A549 (cell line): ENCODE measurements at regions not wholly inside any gene's neighbourhood (a gene's known extent, or its start where the extent isn't known, plus 50 kb on each side); places are given as distances from the start of the nearest gene placed in this dataset.
"Not testable (repeated sequence)": the region's sequence is repeated elsewhere in the genome, so short reads cannot be mapped to it uniquely, and the experiment has no call there.

ENCODE experiments used
- ATAC-seq, 2 experiments: fragments of 200-7000 bp in 1 of 2; fragments of >200 bp in 1 of 2; cut with Nextera tagmentation in 1 of 2; cut with Tn5 transposase in 1 of 2; 3 replicates each; pipeline versions ENCODE4 v1.8.0 to v1.9.1; 2018 to 2020; ENCODE audit warnings: mild to moderate bottlenecking in 1 of 2, moderate library complexity in 1 of 2
- CTCF ChIA-PET: fragments of 300-600 bp; sonication (Branson Sonifier 250); formaldehyde crosslinking; extraction: SDS; loops from one replicate; lab custom pipeline; 2021; ENCODE audit warnings: antibody characterized with exemption, inconsistent platforms; lab: Yijun Ruan, JAX
- POLR2A ChIA-PET: fragments of 350-600 bp; formaldehyde crosslinking; extraction: SDS; loops from one replicate; lab custom pipeline; 2021; ENCODE audit warnings: antibody characterized with exemption, inconsistent platforms; lab: Yijun Ruan, JAX
- DNase-seq, 2 experiments: peaks; one replicate each; pipeline versions ENCODE4 v3.0.0 to v3.0.0-alpha.2; 2011 to 2016; ENCODE audit warnings: low read depth in 1 of 2, low spot score in 1 of 2
- FAIRE-seq: peaks from 2 replicates; lab custom pipeline; 2011; peaks lifted over from hg19 to GRCh38; lab: Jason Lieb, UNC
- H3K27ac ChIP-seq, 2 experiments: fragments of >200 bp; sonication (Bioruptor Twin); formaldehyde crosslinking; 3 replicates each; pipeline ENCODE4 v1.5.1; 2016 to 2017
- H3K4me1 ChIP-seq: fragments of >200 bp; sonication (Bioruptor Twin); formaldehyde crosslinking; 3 replicates; pipeline ENCODE4 v1.6.1; 2016
- H3K4me2 ChIP-seq: fragments of >200 bp; sonication (Bioruptor Twin); formaldehyde crosslinking; 3 replicates; pipeline ENCODE4 v1.6.1; 2016
- H3K4me3 ChIP-seq: fragments of >200 bp; sonication (Bioruptor Twin); formaldehyde crosslinking; 3 replicates; pipeline ENCODE4 v1.5.1; 2016
- H3K9me3 ChIP-seq: fragments of >200 bp; sonication (Bioruptor Twin); formaldehyde crosslinking; 3 replicates; pipeline ENCODE4 v1.6.1; 2016
- CHD4 ChIP-seq: fragments of 200-600 bp; sonication (generic); IDR thresholded peaks from 2 replicates; pipeline ENCODE4 v1.6.1; 2016; ENCODE audit warnings: antibody characterized with exemption, mild to moderate bottlenecking, borderline replicate concordance
- EHMT2 ChIP-seq: fragments of 200-600 bp; sonication (generic); IDR thresholded peaks from 2 replicates; pipeline ENCODE4 v1.6.1; 2016; ENCODE audit warnings: antibody characterized with exemption, low read depth, mild to moderate bottlenecking, moderate library complexity
- EP300 ChIP-seq, 2 experiments: fragments of >200 bp; sonication (Bioruptor Twin); formaldehyde crosslinking; IDR thresholded peaks; 2 replicates in 1 of 2; 3 replicates in 1 of 2; pipeline ENCODE4 v1.6.1; 2016 to 2017
- FOSL2 ChIP-seq, 2 experiments: fragments of 450-650 bp in 1 of 2; fragments of >200 bp in 1 of 2; sonication (Bioruptor Twin) in 1 of 2; formaldehyde crosslinking; IDR thresholded peaks; 2 replicates each; pipeline versions ENCODE4 v1.5.0 to v1.6.1; 2016 to 2020; ENCODE audit warnings: mild to moderate bottlenecking in 1 of 2, moderate library complexity in 1 of 2
- GATA3 ChIP-seq: IDR thresholded peaks from 2 replicates; pipeline ENCODE4 v1.6.1; 2012; ENCODE audit warnings: borderline replicate concordance
- HDAC2 ChIP-seq: fragments of 200-600 bp; sonication (generic); IDR thresholded peaks from 2 replicates; pipeline ENCODE4 v1.6.1; 2016
- HOXB13 ChIP-seq: fragments of 250-450 bp; sonication (Bioruptor Pico); IDR thresholded peaks from 2 replicates; pipeline ENCODE4 v1.5.0; 2020; ENCODE audit warnings: low read depth, mild to moderate bottlenecking, moderate library complexity
- JUNB ChIP-seq: fragments of >200 bp; sonication (Bioruptor Twin); formaldehyde crosslinking; IDR thresholded peaks from 2 replicates; pipeline ENCODE4 v1.6.1; 2016
- KDM5A ChIP-seq: fragments of 200-600 bp; sonication (generic); IDR thresholded peaks from 2 replicates; pipeline ENCODE4 v1.6.1; 2016; ENCODE audit warnings: antibody characterized with exemption, mild to moderate bottlenecking
- MAFK ChIP-seq: fragments of 450-650 bp; IDR thresholded peaks from 2 replicates; pipeline ENCODE4 v1.6.1; 2014; ENCODE audit not compliant: partially characterized antibody
- PHF8 ChIP-seq: fragments of 200-600 bp; sonication (generic); IDR thresholded peaks from 2 replicates; pipeline ENCODE4 v1.6.1; 2016; ENCODE audit warnings: low read depth, mild to moderate bottlenecking, antibody characterized with exemption, moderate library complexity, borderline replicate concordance
- POLR2AphosphoS2 ChIP-seq: conservative IDR thresholded peaks from 2 replicates; pipeline ENCODE4 v1.6.1; 2012; ENCODE audit warnings: low read length, improper control_type of control experiment, inconsistent platforms
- RAD21 ChIP-seq, 2 experiments: fragments of >200 bp in 1 of 2; sonication (Bioruptor Twin) in 1 of 2; formaldehyde crosslinking in 1 of 2; IDR thresholded peaks in 1 of 2; conservative IDR thresholded peaks in 1 of 2; 2 replicates in 1 of 2; 3 replicates in 1 of 2; pipeline ENCODE4 v1.6.1; 2012 to 2018; ENCODE audit warnings: inconsistent platforms in 1 of 2
- RCOR1 ChIP-seq: fragments of 150-350 bp; IDR thresholded peaks from 2 replicates; pipeline ENCODE4 v1.6.1; 2014; ENCODE audit warnings: antibody characterized with exemption, low read length, low read depth
- SMC3 ChIP-seq: fragments of >200 bp; sonication (Bioruptor Twin); formaldehyde crosslinking; IDR thresholded peaks from 3 replicates; pipeline ENCODE4 v1.6.1; 2018; ENCODE audit warnings: inconsistent platforms
- ZFP36 ChIP-seq: fragments of 450-650 bp; IDR thresholded peaks from 2 replicates; pipeline ENCODE4 v1.6.1; 2014; ENCODE audit warnings: borderline replicate concordance; ENCODE audit not compliant: partially characterized antibody
- WGBS: methylation state at CpG from one replicate; pipeline ENCODE4 v1.1.6; 2017; ENCODE audit errors: missing lambda C conversion rate; 5-methylcytosine and 5-hydroxymethylcytosine counted together
- TF ChIP-seq, protein P1 (sequence below): fragments of 250-450 bp; sonication (Bioruptor Pico); IDR thresholded peaks from 2 replicates; pipeline ENCODE4 v1.5.0; 2021; ENCODE audit warnings: mild to moderate bottlenecking, moderate library complexity, borderline replicate concordance
- TF ChIP-seq, protein P2 (sequence below): fragments of 250-450 bp; sonication (Bioruptor Pico); IDR thresholded peaks from 2 replicates; pipeline ENCODE4 v1.5.0; 2020; ENCODE audit warnings: low read depth, mild to moderate bottlenecking, moderate library complexity
- TF ChIP-seq, protein P3 (sequence below): fragments of 450-650 bp; IDR thresholded peaks from 2 replicates; pipeline ENCODE4 v1.6.1; 2014; ENCODE audit warnings: antibody characterized with exemption
- TF ChIP-seq, protein P4 (sequence below): fragments of >200 bp; sonication (Bioruptor Twin); formaldehyde crosslinking; IDR thresholded peaks from 3 replicates; pipeline ENCODE4 v1.5.1; 2016

DNA sequence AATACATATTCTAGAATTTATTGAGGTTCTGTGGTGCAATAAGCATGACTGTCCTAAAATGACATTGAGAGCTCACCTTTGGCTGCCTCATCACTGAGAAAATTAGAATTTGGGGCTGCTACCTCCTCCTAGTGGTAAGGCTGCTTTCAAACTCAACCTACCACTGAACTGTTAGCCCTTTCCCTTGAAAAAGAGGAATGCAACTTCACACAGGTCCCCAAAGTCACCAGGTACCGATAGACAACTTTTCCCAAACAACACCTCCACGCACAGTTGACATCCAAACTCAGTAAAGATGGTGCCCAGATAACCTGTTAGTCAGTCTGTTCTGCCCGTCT is 75.9 kb upstream of the SCIN start:
- no peaks in the 10 kb centered on the region for H3K9me3 ChIP-seq
- DNase-seq (no peak), ATAC-seq (peak in 1 of 2 experiments; percentile 34; a peak in 1 of 6 replicates), FAIRE-seq (no peak)
- CTCF ChIA-PET = interaction anchor here (0.6 to 4.0 kb wide), 4 partner anchors 36 to 661 kb away, joined by 3 to 18 read pairs (median 4); no protein-coding TSS in a partner anchor
- TF ChIP-seq MAFK (no peak), HOXB13 (CRISPR knock-in tag) (no peak), CHD4 (no peak), GATA3 (no peak), KDM5A (no peak), POLR2AphosphoS2 (no peak), HDAC2 (no peak), JUNB (no peak), EP300 (IDR thresholded peaks at IDR 0.05) (no peak), RCOR1 (no peak), FOSL2 (IDR thresholded peaks at IDR 0.05) (no peak), FOSL2 (CRISPR knock-in tag; IDR thresholded peaks at IDR 0.05) (no peak), ZFP36 (no peak), EHMT2 (no peak)
- TF ChIP-seq, protein P1, sequence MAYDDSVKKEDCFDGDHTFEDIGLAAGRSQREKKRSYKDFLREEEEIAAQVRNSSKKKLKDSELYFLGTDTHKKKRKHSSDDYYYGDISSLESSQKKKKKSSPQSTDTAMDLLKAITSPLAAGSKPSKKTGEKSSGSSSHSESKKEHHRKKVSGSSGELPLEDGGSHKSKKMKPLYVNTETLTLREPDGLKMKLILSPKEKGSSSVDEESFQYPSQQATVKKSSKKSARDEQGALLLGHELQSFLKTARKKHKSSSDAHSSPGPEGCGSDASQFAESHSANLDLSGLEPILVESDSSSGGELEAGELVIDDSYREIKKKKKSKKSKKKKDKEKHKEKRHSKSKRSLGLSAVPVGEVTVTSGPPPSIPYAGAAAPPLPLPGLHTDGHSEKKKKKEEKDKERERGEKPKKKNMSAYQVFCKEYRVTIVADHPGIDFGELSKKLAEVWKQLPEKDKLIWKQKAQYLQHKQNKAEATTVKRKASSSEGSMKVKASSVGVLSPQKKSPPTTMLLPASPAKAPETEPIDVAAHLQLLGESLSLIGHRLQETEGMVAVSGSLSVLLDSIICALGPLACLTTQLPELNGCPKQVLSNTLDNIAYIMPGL = no peak
- TF ChIP-seq, protein P2, sequence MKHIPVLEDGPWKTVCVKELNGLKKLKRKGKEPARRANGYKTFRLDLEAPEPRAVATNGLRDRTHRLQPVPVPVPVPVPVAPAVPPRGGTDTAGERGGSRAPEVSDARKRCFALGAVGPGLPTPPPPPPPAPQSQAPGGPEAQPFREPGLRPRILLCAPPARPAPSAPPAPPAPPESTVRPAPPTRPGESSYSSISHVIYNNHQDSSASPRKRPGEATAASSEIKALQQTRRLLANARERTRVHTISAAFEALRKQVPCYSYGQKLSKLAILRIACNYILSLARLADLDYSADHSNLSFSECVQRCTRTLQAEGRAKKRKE (CRISPR knock-in tag) = no peak
- TF ChIP-seq, protein P3, sequence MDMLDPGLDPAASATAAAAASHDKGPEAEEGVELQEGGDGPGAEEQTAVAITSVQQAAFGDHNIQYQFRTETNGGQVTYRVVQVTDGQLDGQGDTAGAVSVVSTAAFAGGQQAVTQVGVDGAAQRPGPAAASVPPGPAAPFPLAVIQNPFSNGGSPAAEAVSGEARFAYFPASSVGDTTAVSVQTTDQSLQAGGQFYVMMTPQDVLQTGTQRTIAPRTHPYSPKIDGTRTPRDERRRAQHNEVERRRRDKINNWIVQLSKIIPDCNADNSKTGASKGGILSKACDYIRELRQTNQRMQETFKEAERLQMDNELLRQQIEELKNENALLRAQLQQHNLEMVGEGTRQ = no peak
- no peak overlapping the region for H3K4me3 ChIP-seq
- H3K4me1 ChIP-seq = no peaks in the 10 kb centered on the region
- no peak overlapping the region for H3K4me2 ChIP-seq
- H3K27ac ChIP-seq = no peak overlapping the region
- 85% methylated on average over 3 of the region's 3 CpGs for WGBS
- POLR2A ChIA-PET = no interaction called here

DNA sequence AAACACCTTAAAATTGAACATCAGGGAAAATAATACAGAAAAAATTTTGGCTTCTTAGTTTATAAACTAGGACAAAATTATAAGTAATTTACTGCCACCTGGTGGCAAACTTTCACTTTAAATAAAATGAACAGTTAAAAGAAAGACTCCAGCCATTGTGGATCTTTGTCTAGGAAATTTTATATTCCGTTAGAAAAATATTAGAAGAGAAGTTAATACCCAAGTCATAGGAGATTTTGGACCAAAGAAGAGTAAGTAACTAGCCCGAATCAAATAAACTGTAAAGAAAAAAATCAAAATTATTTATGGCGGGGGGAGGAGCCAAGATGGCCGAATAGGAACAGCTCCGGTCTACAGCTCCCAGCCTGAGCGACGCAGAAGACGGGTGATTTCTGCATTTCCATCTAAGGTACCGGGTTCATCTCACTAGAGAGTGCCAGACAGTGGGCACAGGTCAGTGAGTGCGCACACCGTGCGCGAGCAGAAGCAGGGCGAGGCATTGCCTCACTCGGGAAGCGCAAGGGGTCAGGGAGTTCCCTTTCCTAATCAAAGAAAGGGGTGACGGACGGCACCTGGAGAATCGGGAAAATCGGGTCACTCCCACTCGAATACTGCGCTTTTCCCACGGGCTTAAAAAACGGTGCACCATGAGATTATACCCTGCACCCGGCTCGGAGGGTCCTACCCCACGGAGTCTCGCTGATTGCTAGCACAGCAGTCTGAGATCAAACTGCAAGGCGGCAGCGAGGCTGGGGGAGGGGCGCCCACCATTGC is 73.4 kb upstream of the SCIN start:
- Histone ChIP-seq H3K4me2 (peak overlapping the region; percentile 50), H3K27ac (peak overlapping the region; percentile 86 to 93), H3K4me3 (peak overlapping the region; percentile 70)
- ATAC-seq (peak; percentile 68 to 83; a peak in 5 of 6 replicates), DNase-seq (peak; percentile 36 to 68)
- POLR2A ChIA-PET, H3K4me1 ChIP-seq, FAIRE-seq, H3K9me3 ChIP-seq: not testable (repeated sequence)
- WGBS = 9% methylated on average over 15 of the region's 31 CpGs
- CTCF ChIA-PET = interaction anchor here (0.8 to 4.0 kb wide), 4 partner anchors 39 to 143 kb away, joined by 3 to 18 read pairs (median 4); no protein-coding TSS in a partner anchor
- peak; percentile 14; the same call in 1 of the 2 replicates for TF ChIP-seq PHF8
- peak; percentile 70 for TF ChIP-seq SMC3
- TF ChIP-seq RAD21 (conservative IDR thresholded peaks at IDR 0.05 in 1 of 2, IDR thresholded peaks at IDR 0.05 in 1 of 2) = peak; percentile 49 to 67
- TF ChIP-seq, protein P4, sequence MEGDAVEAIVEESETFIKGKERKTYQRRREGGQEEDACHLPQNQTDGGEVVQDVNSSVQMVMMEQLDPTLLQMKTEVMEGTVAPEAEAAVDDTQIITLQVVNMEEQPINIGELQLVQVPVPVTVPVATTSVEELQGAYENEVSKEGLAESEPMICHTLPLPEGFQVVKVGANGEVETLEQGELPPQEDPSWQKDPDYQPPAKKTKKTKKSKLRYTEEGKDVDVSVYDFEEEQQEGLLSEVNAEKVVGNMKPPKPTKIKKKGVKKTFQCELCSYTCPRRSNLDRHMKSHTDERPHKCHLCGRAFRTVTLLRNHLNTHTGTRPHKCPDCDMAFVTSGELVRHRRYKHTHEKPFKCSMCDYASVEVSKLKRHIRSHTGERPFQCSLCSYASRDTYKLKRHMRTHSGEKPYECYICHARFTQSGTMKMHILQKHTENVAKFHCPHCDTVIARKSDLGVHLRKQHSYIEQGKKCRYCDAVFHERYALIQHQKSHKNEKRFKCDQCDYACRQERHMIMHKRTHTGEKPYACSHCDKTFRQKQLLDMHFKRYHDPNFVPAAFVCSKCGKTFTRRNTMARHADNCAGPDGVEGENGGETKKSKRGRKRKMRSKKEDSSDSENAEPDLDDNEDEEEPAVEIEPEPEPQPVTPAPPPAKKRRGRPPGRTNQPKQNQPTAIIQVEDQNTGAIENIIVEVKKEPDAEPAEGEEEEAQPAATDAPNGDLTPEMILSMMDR = peak; percentile 64
